SK-N-SH treated with all-trans-retinoic acid at 6 μM for 48 hours (cell line): ENCODE measurements at regions not wholly inside any gene's neighbourhood (a gene's known extent, or its start where the extent isn't known, plus 50 kb on each side); places are given as distances from the start of the nearest gene placed in this dataset.

Experiments
- ATAC-seq: fragments of 200-7000 bp; cut with Tn5 transposase; 3 replicates; pipeline ENCODE4 v1.9.1; 2020; ENCODE audit warnings: mild to moderate bottlenecking, moderate library complexity
- ARNTL ChIP-seq: fragments of 450-650 bp; formaldehyde crosslinking; IDR thresholded peaks from 2 replicates; pipeline ENCODE4 v1.5.0; 2020; ENCODE audit warnings: low read depth, mild to moderate bottlenecking, moderate library complexity, borderline replicate concordance
- BACH2 ChIP-seq: fragments of 250-450 bp; sonication (Bioruptor Pico); IDR thresholded peaks from 2 replicates; pipeline ENCODE4 v1.9.0; 2021; ENCODE audit warnings: mild to moderate bottlenecking, borderline replicate concordance
- CREB5 ChIP-seq: fragments of 250-450 bp; sonication (Bioruptor Pico); IDR thresholded peaks from 2 replicates; pipeline ENCODE4 v1.5.1; 2020; ENCODE audit warnings: low read depth, mild to moderate bottlenecking, moderate library complexity
- ESRRG ChIP-seq: fragments of 250-450 bp; sonication (Bioruptor Pico); IDR thresholded peaks from 2 replicates; pipeline ENCODE4 v1.6.1; 2021; ENCODE audit warnings: mild to moderate bottlenecking
- ISL1 ChIP-seq: fragments of 250-450 bp; sonication (Bioruptor Pico); IDR thresholded peaks from 2 replicates; pipeline ENCODE4 v2.1.2; 2022; ENCODE audit warnings: mild to moderate bottlenecking, moderate library complexity
- OSR1 ChIP-seq: fragments of 250-450 bp; sonication (Bioruptor Pico); IDR thresholded peaks from 2 replicates; pipeline ENCODE4 v1.8.0; 2022; ENCODE audit warnings: moderate library complexity, mild to moderate bottlenecking, inconsistent platforms
- PATZ1 ChIP-seq: fragments of 250-450 bp; sonication (Bioruptor Pico); IDR thresholded peaks from 2 replicates; pipeline ENCODE4 v1.8.0; 2020; ENCODE audit warnings: mild to moderate bottlenecking, moderate library complexity, borderline replicate concordance
- POU6F1 ChIP-seq: fragments of 250-450 bp; sonication (Bioruptor Pico); IDR thresholded peaks from 2 replicates; pipeline ENCODE4 v1.8.0; 2021; ENCODE audit warnings: low read depth, mild to moderate bottlenecking, moderate library complexity, borderline replicate concordance
- PPARA ChIP-seq: fragments of 250-450 bp; sonication (Bioruptor Pico); IDR thresholded peaks from 2 replicates; pipeline ENCODE4 v1.5.0; 2020; ENCODE audit warnings: mild to moderate bottlenecking, borderline replicate concordance
- RARB ChIP-seq: fragments of 250-450 bp; sonication (Bioruptor Pico); IDR thresholded peaks from 2 replicates; pipeline ENCODE4 v1.8.0; 2021; ENCODE audit warnings: mild to moderate bottlenecking, moderate library complexity
- SNAI2 ChIP-seq: fragments of 250-450 bp; sonication (Bioruptor Pico); IDR thresholded peaks from 2 replicates; pipeline ENCODE4 v1.5.0; 2020; ENCODE audit warnings: mild to moderate bottlenecking, moderate library complexity
- TCF4 ChIP-seq: fragments of 250-450 bp; sonication (Bioruptor Pico); IDR thresholded peaks from 2 replicates; pipeline ENCODE4 v1.8.0; 2021; ENCODE audit warnings: mild to moderate bottlenecking, moderate library complexity, borderline replicate concordance
- TSHZ2 ChIP-seq: fragments of 250-450 bp; sonication (Bioruptor Pico); IDR thresholded peaks from 2 replicates; pipeline ENCODE4 v1.5.0; 2020; ENCODE audit warnings: mild to moderate bottlenecking, moderate library complexity
- ZC3H10 ChIP-seq: fragments of 250-450 bp; sonication (Bioruptor Pico); IDR thresholded peaks from 2 replicates; pipeline ENCODE4 v1.5.1; 2021; ENCODE audit warnings: mild to moderate bottlenecking, moderate library complexity
- ZFP3 ChIP-seq: fragments of 250-450 bp; sonication (Bioruptor Pico); IDR thresholded peaks from 2 replicates; pipeline ENCODE4 v1.5.0; 2020; ENCODE audit warnings: mild to moderate bottlenecking, moderate library complexity
- ZFP30 ChIP-seq: fragments of 450-650 bp; formaldehyde crosslinking; IDR thresholded peaks from 2 replicates; pipeline ENCODE4 v1.5.0; 2022; ENCODE audit warnings: mild to moderate bottlenecking, moderate library complexity
- ZNF70 ChIP-seq: fragments of 450-650 bp; formaldehyde crosslinking; IDR thresholded peaks from 2 replicates; pipeline ENCODE4 v1.5.0; 2020; ENCODE audit warnings: mild to moderate bottlenecking, moderate library complexity
- ZNF8 ChIP-seq: fragments of 450-650 bp; formaldehyde crosslinking; IDR thresholded peaks from 2 replicates; pipeline ENCODE4 v1.5.0; 2020; ENCODE audit warnings: mild to moderate bottlenecking, moderate library complexity
- TF ChIP-seq, protein P1 (sequence below): fragments of 250-450 bp; sonication (Bioruptor Pico); IDR thresholded peaks from 2 replicates; pipeline ENCODE4 v1.5.1; 2021; ENCODE audit warnings: mild to moderate bottlenecking, moderate library complexity

DNA sequence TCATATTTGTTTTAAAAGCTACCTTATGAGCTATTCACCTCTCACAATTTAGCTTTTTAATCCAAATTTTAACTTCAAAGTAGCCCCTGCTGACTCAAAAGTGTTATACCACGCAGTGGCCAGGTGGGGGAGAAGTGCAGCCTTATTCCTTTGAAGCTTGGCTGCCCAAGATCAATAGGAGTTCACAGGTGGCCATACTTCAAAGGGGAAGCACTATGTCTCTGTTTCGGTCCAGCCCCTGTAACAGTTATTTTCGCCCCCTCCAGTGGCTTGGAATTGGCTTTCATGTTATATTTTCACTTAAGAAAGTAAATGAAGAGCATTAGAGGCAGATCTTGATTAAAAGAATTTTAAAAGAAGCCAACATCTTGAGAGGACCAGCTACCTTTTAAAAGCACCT lies 608.4 kb downstream of the EPHA7 start:
- ATAC-seq, result no peak
- TF ChIP-seq ZFP3 (CRISPR knock-in tag), result peak; percentile 71; the same call in 1 of the 2 replicates
- TF ChIP-seq TSHZ2 (CRISPR knock-in tag), result no peak
- TF ChIP-seq, protein P1, sequence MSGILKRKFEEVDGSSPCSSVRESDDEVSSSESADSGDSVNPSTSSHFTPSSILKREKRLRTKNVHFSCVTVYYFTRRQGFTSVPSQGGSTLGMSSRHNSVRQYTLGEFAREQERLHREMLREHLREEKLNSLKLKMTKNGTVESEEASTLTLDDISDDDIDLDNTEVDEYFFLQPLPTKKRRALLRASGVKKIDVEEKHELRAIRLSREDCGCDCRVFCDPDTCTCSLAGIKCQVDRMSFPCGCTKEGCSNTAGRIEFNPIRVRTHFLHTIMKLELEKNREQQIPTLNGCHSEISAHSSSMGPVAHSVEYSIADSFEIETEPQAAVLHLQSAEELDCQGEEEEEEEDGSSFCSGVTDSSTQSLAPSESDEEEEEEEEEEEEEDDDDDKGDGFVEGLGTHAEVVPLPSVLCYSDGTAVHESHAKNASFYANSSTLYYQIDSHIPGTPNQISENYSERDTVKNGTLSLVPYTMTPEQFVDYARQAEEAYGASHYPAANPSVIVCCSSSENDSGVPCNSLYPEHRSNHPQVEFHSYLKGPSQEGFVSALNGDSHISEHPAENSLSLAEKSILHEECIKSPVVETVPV (CRISPR knock-in tag), result no peak

DNA sequence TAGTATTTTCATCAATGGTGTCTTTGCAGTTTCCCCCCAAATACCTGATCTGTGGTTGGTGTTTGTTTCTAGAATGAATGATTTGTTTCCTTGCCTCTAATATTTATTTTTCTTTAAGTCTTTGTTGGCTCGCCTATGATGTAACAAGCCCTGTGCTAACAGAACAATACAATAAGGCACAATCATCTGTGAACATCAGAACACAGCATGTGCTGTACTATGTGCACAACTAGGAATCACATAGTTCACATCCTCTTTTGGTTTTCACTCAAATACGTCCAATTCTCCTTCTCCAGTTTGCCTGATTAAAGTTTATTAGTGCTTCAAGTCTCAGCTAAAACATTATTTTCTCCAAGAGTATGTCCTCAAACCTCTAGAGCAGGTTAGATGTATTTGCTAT lies 613.1 kb downstream of the EPHA7 start:
- TF ChIP-seq SNAI2 (CRISPR knock-in tag) (no peak), ZFP3 (CRISPR knock-in tag) (no peak), OSR1 (no peak), ISL1 (CRISPR knock-in tag) (no peak), ZNF8 (CRISPR knock-in tag) (no peak), POU6F1 (CRISPR knock-in tag) (no peak), ZNF70 (no peak), BACH2 (CRISPR knock-in tag) (no peak)
- ATAC-seq, result no peak

DNA sequence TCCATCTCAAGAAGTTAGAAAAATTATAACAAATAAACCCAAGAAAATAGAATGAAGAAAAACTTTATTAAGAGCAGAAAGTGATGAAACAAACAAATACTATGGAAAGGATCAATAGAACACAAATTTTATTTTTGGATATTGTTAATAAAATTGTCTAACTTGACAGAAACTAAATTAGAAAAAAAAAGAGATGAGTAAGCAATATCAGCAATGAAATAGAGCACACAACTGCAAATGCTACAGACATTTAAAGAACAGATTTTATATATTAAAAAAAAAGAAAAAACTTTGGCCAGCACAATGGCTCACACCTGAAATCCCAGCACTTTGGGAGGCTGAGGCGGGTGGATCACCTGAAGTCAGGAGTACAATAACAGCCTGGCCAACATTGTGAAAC lies 628.0 kb downstream of the EPHA7 start:
- TF ChIP-seq ESRRG, result no peak
- TF ChIP-seq ISL1 (CRISPR knock-in tag), result no peak
- no peak for TF ChIP-seq CREB5 (CRISPR knock-in tag)
- ATAC-seq, result no peak

DNA sequence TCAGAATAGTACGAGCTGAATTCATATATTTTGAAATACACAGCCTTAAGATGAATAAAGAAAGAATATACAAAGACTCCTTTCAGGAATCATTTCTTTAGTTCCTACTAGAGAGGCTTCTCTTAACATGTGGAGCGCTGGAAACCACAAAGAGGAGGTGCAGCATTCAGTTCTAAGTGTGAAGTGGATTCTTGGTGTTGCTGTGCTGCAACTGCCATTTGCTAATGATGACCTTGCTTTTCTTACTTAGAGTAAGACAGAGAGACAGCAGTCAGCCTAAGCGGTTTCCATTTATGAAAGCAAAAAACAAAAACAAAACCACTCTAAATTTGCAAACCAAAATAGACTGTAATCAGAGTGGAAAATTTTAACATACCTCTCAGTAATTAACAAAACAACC lies 629.0 kb downstream of the EPHA7 start:
- TF ChIP-seq CREB5 (CRISPR knock-in tag), result no peak
- no peak for TF ChIP-seq ZNF70
- no peak for TF ChIP-seq PATZ1 (CRISPR knock-in tag)
- TF ChIP-seq PPARA, result no peak
- no peak for TF ChIP-seq ZFP3 (CRISPR knock-in tag)
- TF ChIP-seq RARB (CRISPR knock-in tag), result no peak
- TF ChIP-seq, all 23 proteins: peak for 0
- no peak for ATAC-seq

GRCh38 chr6:92784235-92784634 lies 635.1 kb downstream of the EPHA7 start:
- TF ChIP-seq ZFP30 (CRISPR knock-in tag) (no peak), CREB5 (CRISPR knock-in tag) (no peak), ISL1 (CRISPR knock-in tag) (no peak), TCF4 (CRISPR knock-in tag) (no peak), ZNF8 (CRISPR knock-in tag) (no peak), TSHZ2 (CRISPR knock-in tag) (no peak), ZC3H10 (CRISPR knock-in tag) (no peak), PPARA (no peak), OSR1 (no peak), ZFP3 (CRISPR knock-in tag) (no peak), BACH2 (CRISPR knock-in tag) (no peak), ZNF70 (no peak), ARNTL (CRISPR knock-in tag) (no peak), ESRRG (no peak)
- no peak for ATAC-seq
